ENCODE measurements at regions not wholly inside any gene's neighbourhood (a gene's known extent, or its start where the extent isn't known, plus 50 kb on each side); places are given as distances from the start of the nearest gene placed in this dataset.

- DNase-seq (ENCODE audit: low spot score), result no peak
Observed at GRCh38 chr6:141133346-141133745, 999.4 kb upstream of the GJE1 start.

GRCh38 chr6:141131616-141132015 lies 1001.1 kb upstream of the GJE1 start:
- intact Hi-C loops (cut with micrococcal nuclease; ENCODE audit: unreplicated experiment), result no loop called here
- no peak overlapping the region for H3K27ac ChIP-seq (ENCODE audit: low read depth, low read length, poor library complexity, severe bottlenecking)
- TF ChIP-seq CTCF (conservative IDR thresholded peaks at IDR 0.05; ENCODE audit: low read depth, low read length), result no peak
- TF ChIP-seq EZH2 (IDR thresholded peaks at IDR 0.05; ENCODE audit: borderline replicate concordance, low read depth, low read length, poor library complexity, severe bottlenecking), result no peak
- no peaks in the 10 kb centered on the region for H3K27me3 ChIP-seq (replicated peaks; ENCODE audit: insufficient read depth, low read depth, low read length, poor library complexity)
- BruUV-seq (replicated peaks), result no TSS peak
- CTCF ChIA-PET, result no interaction called here
- H3K4me1 ChIP-seq (ENCODE audit: insufficient read depth, low read length, poor library complexity, severe bottlenecking), result no peaks in the 10 kb centered on the region
- no peak for DNase-seq (ENCODE audit: low spot score)
- H3K4me3 ChIP-seq (ENCODE audit: low read depth, low read length, poor library complexity, severe bottlenecking), result no peak overlapping the region
- no peaks in the 10 kb centered on the region for H3K9me3 ChIP-seq (ENCODE audit: low read depth, low read length, poor library complexity, severe bottlenecking)
- POLR2A ChIA-PET (ENCODE audit: low non-redundant PET), result no interaction called here
- no peaks in the 10 kb centered on the region for H3K36me3 ChIP-seq (ENCODE audit: insufficient read depth, low read length, poor library complexity, severe bottlenecking)

More at GRCh38 chr6:141133346-141133745, 999.4 kb upstream of the GJE1 start:
- H3K27me3 ChIP-seq (replicated peaks; ENCODE audit: insufficient read depth, low read depth, low read length, poor library complexity), result no peaks in the 10 kb centered on the region
- ChIA-PET CTCF (no interaction called here), POLR2A (ENCODE audit: low non-redundant PET) (no interaction called here)
- H3K4me1 ChIP-seq (ENCODE audit: insufficient read depth, low read length, poor library complexity, severe bottlenecking), result no peaks in the 10 kb centered on the region
- H3K36me3 ChIP-seq (ENCODE audit: insufficient read depth, low read length, poor library complexity, severe bottlenecking), result no peaks in the 10 kb centered on the region
- TF ChIP-seq CTCF (conservative IDR thresholded peaks at IDR 0.05; ENCODE audit: low read depth, low read length) (no peak), EZH2 (IDR thresholded peaks at IDR 0.05; ENCODE audit: borderline replicate concordance, low read depth, low read length, poor library complexity, severe bottlenecking) (no peak)
- no peaks in the 10 kb centered on the region for H3K9me3 ChIP-seq (ENCODE audit: low read depth, low read length, poor library complexity, severe bottlenecking)
- intact Hi-C loops (cut with micrococcal nuclease; ENCODE audit: unreplicated experiment), result no loop called here
- no TSS peak for BruUV-seq (replicated peaks)
- no peak overlapping the region for H3K27ac ChIP-seq (ENCODE audit: low read depth, low read length, poor library complexity, severe bottlenecking)
- no peak overlapping the region for H3K4me3 ChIP-seq (ENCODE audit: low read depth, low read length, poor library complexity, severe bottlenecking)

DNA sequence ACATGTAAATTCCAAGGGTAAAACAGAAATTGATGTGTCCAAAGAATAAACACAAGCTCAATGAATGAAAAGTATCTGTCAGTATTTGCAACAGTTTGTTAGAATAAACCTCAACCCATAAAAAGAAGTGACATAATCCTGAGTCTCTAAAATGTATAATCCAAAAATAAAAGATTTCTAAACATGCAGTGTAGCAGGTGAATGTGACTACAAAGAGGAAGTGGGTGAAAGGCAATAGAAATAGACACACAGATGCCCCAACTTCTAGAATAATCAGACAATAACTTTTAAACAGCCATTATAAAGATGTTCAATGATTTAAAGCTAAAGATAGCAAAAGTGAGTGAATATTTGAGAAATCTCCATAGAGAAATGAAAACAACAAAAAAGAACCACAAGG lies 1009.2 kb upstream of the GJE1 start:
- no peak for DNase-seq (ENCODE audit: low spot score)
- CTCF ChIA-PET, result no interaction called here
- Histone ChIP-seq H3K9me3 (ENCODE audit: low read depth, low read length, poor library complexity, severe bottlenecking) (no peaks in the 10 kb centered on the region), H3K27ac (ENCODE audit: low read depth, low read length, poor library complexity, severe bottlenecking) (no peak overlapping the region), H3K4me3 (ENCODE audit: low read depth, low read length, poor library complexity, severe bottlenecking) (no peak overlapping the region), H3K27me3 (replicated peaks; ENCODE audit: insufficient read depth, low read depth, low read length, poor library complexity) (no peaks in the 10 kb centered on the region), H3K4me1 (ENCODE audit: insufficient read depth, low read length, poor library complexity, severe bottlenecking) (no peaks in the 10 kb centered on the region), H3K36me3 (ENCODE audit: insufficient read depth, low read length, poor library complexity, severe bottlenecking) (no peaks in the 10 kb centered on the region)
- TF ChIP-seq CTCF (conservative IDR thresholded peaks at IDR 0.05; ENCODE audit: low read depth, low read length) (no peak), EZH2 (IDR thresholded peaks at IDR 0.05; ENCODE audit: borderline replicate concordance, low read depth, low read length, poor library complexity, severe bottlenecking) (no peak)
- no TSS peak for BruUV-seq (replicated peaks)
- intact Hi-C loops (cut with micrococcal nuclease; ENCODE audit: unreplicated experiment), result no loop called here
- POLR2A ChIA-PET (ENCODE audit: low non-redundant PET), result no interaction called here

Measured in A673 (cell line).